ENCODE measurements at regions not wholly inside any gene's neighbourhood (a gene's known extent, or its start where the extent isn't known, plus 50 kb on each side); places are given as distances from the start of the nearest gene placed in this dataset.

- TF ChIP-seq POLR2AphosphoS5 (IDR thresholded peaks at IDR 0.05): no peak
- no peak for TF ChIP-seq POLR2A (IDR thresholded peaks at IDR 0.05)
- no peak for TF ChIP-seq EP300 (IDR thresholded peaks at IDR 0.05)
- TF ChIP-seq CTCF (IDR thresholded peaks at IDR 0.05): no peak
- DNase-seq: no peak
- Histone ChIP-seq H3K36me3 (peaks cover 0 to 14% (median 9%) of the 10 kb centered on the region in 4 donors), H3K4me1 (no peaks in the 10 kb centered on the region), H3K27ac (no peak overlapping the region), H3K9me3 (peaks cover 0 to 10% (median 0%) of the 10 kb centered on the region in 4 donors), H3K27me3 (no peaks in the 10 kb centered on the region), H3K4me3 (no peak overlapping the region)
- 82 to 93% (median 83%) methylated on average over 4 of the region's 4 CpGs for WGBS, 5 donors
- intact Hi-C loops (cut with DNase I; ENCODE audit: low total_unique reads): no loop called here
Measured at GRCh38 chr14:71632440-71632946, 299.7 kb upstream of the RGS6 start.

- no peak for TF ChIP-seq POLR2AphosphoS5 (IDR thresholded peaks at IDR 0.05)
- no peak for TF ChIP-seq CTCF (IDR thresholded peaks at IDR 0.05)
- TF ChIP-seq POLR2A (IDR thresholded peaks at IDR 0.05): no peak
- TF ChIP-seq EP300 (IDR thresholded peaks at IDR 0.05): no peak
- Histone ChIP-seq H3K9me3 (peaks cover 0 to 8% (median 0%) of the 10 kb centered on the region in 4 donors), H3K4me3 (no peak overlapping the region), H3K36me3 (peaks cover 0 to 10% (median 8%) of the 10 kb centered on the region in 4 donors), H3K4me1 (no peaks in the 10 kb centered on the region), H3K27me3 (no peaks in the 10 kb centered on the region), H3K27ac (no peak overlapping the region)
- intact Hi-C loops (cut with DNase I; ENCODE audit: low total_unique reads): no loop called here
- DNase-seq: no peak
Measured at GRCh38 chr14:71636076-71636475, 296.2 kb upstream of the RGS6 start.

GRCh38 chr14:71636820-71637471 lies 295.3 kb upstream of the RGS6 start:
- intact Hi-C loops (cut with DNase I; ENCODE audit: low total_unique reads): no loop called here
- DNase-seq: no peak
- 94 to 97% (median 95%) methylated on average over 14 of the region's 14 CpGs for WGBS, 5 donors
- Histone ChIP-seq H3K36me3 (peaks cover 0 to 10% (median 8%) of the 10 kb centered on the region in 4 donors), H3K27ac (no peak overlapping the region), H3K4me3 (no peak overlapping the region), H3K9me3 (peaks cover 0 to 7% (median under 1%) of the 10 kb centered on the region in 4 donors), H3K27me3 (no peaks in the 10 kb centered on the region), H3K4me1 (no peaks in the 10 kb centered on the region)
- TF ChIP-seq CTCF (IDR thresholded peaks at IDR 0.05): no peak
- TF ChIP-seq EP300 (IDR thresholded peaks at IDR 0.05): no peak
- no peak for TF ChIP-seq POLR2AphosphoS5 (IDR thresholded peaks at IDR 0.05)
- no peak for TF ChIP-seq POLR2A (IDR thresholded peaks at IDR 0.05)

- H3K4me3 ChIP-seq: no peak overlapping the region
- TF ChIP-seq EP300 (IDR thresholded peaks at IDR 0.05) (no peak), CTCF (IDR thresholded peaks at IDR 0.05) (no peak), POLR2AphosphoS5 (IDR thresholded peaks at IDR 0.05) (no peak), POLR2A (IDR thresholded peaks at IDR 0.05) (no peak)
- WGBS, 5 donors: 78 to 83% (median 81%) methylated on average over 3 of the region's 3 CpGs
- no peaks in the 10 kb centered on the region for H3K27me3 ChIP-seq
- peaks cover 0 to 8% (median 4%) of the 10 kb centered on the region in 4 donors for H3K36me3 ChIP-seq
- peaks cover 0 to 7% (median 3%) of the 10 kb centered on the region in 4 donors for H3K9me3 ChIP-seq
- DNase-seq: no peak
- H3K27ac ChIP-seq: no peak overlapping the region
- intact Hi-C loops (cut with DNase I; ENCODE audit: low total_unique reads): no loop called here
- H3K4me1 ChIP-seq: no peaks in the 10 kb centered on the region
Measured at GRCh38 chr14:71638523-71639196, 293.6 kb upstream of the RGS6 start.

Measured in stomach (tissue), 8 donors.